ENCODE measurements at regions not wholly inside any gene's neighbourhood (a gene's known extent, or its start where the extent isn't known, plus 50 kb on each side); places are given as distances from the start of the nearest gene placed in this dataset.
"Not testable (repeated sequence)": the region's sequence is repeated elsewhere in the genome, so short reads cannot be mapped to it uniquely, and the experiment has no call there.

DNA sequence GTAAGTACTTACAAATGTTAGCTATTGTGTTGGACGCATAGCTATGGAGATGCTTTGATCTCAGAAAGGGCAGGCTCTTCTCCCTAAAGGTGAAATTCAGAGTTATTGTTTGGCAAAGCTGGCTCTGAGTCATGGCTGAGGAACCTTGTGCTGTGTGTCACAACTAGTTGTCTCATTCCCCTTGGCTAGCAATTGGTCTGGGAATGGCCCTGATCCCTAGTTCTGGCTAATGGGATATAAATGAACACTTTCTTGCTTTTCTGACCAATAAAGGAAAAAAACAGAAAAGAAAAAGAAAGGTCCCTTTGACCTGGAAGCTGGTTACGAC, 210.6 kb downstream of the MAP2K4 start:
- DNase-seq (ENCODE audit: low read depth, low spot score), result no peak
- H3K9ac ChIP-seq (ENCODE audit: insufficient read length), result no peak overlapping the region
- H3K27ac ChIP-seq, result no peak overlapping the region
- no peaks in the 10 kb centered on the region for H3K36me3 ChIP-seq (ENCODE audit: insufficient read depth, low read length)
- H3K9me3 ChIP-seq (ENCODE audit: low read depth, low read length), result no peaks in the 10 kb centered on the region
- TF ChIP-seq POLR2AphosphoS5 (IDR thresholded peaks at IDR 0.05; ENCODE audit: borderline replicate concordance, low read depth, low read length), result no peak
- TF ChIP-seq EZH2 (IDR thresholded peaks at IDR 0.05), result no peak
- no peak for TF ChIP-seq FOXP2 (optimal IDR thresholded peaks at IDR 0.05; ENCODE audit: control extremely low read depth, extremely low read length, insufficient read depth)
- H3K4me3 ChIP-seq, result no peak overlapping the region

DNA sequence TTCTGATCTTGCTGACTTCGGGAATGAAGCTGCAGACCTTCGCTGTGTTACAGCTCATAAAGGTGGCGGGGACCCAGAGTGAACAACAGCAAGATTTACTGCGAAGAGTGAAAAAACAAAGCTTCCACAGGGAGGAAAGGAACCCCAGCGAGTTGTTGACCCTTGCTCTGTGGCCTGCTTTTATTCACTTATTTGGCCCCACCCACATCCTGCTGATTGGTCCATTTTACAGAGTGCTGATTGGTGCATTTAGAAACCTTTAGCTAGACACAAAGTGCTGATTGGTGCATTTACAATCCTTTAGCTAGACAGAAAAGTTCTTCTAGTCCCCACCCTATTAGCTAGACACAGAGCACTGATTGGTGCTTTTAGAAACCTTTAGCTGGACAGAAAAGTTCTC, 218.3 kb downstream of the MAP2K4 start:
- DNase-seq (ENCODE audit: low read depth, low spot score), result not testable (repeated sequence)

DNA sequence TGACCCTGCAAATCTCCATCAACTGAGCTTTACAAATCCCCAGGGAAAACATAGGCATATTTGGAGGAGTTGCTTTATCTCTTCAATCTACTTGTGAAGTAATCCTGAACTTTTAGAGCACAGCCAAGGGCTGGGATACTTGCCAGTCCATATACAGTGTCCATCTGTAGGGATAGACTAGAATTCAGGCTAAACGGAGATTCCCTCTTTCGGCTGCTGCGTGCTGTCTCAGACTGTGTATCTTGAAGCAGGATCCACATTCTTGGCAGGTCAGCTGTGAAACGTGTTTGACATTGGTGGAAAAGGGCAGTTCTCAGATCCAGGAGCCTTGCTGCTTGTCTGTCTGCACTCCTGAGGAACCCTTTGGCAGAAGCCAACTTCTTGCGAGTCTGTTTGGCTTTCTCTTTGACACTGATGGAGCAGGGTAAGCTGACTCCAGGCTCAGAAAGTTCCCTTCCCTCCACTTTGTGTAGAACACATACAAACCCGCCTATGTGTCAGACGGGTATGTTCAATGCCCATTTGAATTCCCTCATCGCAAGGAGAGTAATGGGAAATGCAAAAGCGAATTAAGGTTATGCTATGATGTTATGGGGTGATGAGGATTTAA, 221.8 kb downstream of the MAP2K4 start:
- Histone ChIP-seq H3K36me3 (ENCODE audit: insufficient read depth, low read length) (no peaks in the 10 kb centered on the region), H3K9me3 (ENCODE audit: low read depth, low read length) (no peaks in the 10 kb centered on the region), H3K9ac (ENCODE audit: insufficient read length) (no peak overlapping the region), H3K4me3 (no peak overlapping the region), H3K27ac (no peak overlapping the region)
- no peak for TF ChIP-seq POLR2AphosphoS5 (IDR thresholded peaks at IDR 0.05; ENCODE audit: borderline replicate concordance, low read depth, low read length)
- no peak for DNase-seq (ENCODE audit: low read depth, low spot score)

More for the DNA sequence above, 218.3 kb downstream of the MAP2K4 start:
- H3K27ac ChIP-seq; H3K9me3 ChIP-seq (ENCODE audit: low read depth, low read length); H3K36me3 ChIP-seq (ENCODE audit: insufficient read depth, low read length); H3K9ac ChIP-seq (ENCODE audit: insufficient read length); H3K4me3 ChIP-seq: not testable (repeated sequence)

DNA sequence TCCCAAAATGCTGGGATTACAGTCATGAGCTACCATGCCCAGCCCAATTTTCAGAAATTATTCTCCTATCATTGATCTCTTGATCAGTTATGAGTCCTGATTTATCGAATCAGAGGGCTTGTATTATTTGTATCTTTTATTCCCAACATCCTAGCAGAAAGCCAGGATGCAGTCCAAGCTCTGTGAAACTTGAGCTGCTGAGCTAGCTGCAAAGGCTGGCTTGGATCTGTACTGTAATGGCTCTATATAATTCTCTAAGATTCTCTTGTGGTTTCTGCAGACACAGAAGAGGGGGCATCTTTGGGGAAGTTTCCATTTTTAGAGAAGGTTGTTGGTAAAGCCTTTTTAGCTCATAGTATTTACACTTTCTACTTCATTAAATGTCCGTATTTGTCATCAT, 227.1 kb downstream of the MAP2K4 start:
- Histone ChIP-seq H3K27ac (no peak overlapping the region), H3K36me3 (ENCODE audit: insufficient read depth, low read length) (no peaks in the 10 kb centered on the region), H3K9me3 (ENCODE audit: low read depth, low read length) (no peaks in the 10 kb centered on the region), H3K9ac (ENCODE audit: insufficient read length) (no peak overlapping the region), H3K4me3 (no peak overlapping the region)
- no peak for DNase-seq (ENCODE audit: low read depth, low spot score)
- TF ChIP-seq POLR2AphosphoS5 (IDR thresholded peaks at IDR 0.05; ENCODE audit: borderline replicate concordance, low read depth, low read length) (no peak), FOXP2 (optimal IDR thresholded peaks at IDR 0.05; ENCODE audit: control extremely low read depth, extremely low read length, insufficient read depth) (no peak), EZH2 (IDR thresholded peaks at IDR 0.05) (no peak)

DNA sequence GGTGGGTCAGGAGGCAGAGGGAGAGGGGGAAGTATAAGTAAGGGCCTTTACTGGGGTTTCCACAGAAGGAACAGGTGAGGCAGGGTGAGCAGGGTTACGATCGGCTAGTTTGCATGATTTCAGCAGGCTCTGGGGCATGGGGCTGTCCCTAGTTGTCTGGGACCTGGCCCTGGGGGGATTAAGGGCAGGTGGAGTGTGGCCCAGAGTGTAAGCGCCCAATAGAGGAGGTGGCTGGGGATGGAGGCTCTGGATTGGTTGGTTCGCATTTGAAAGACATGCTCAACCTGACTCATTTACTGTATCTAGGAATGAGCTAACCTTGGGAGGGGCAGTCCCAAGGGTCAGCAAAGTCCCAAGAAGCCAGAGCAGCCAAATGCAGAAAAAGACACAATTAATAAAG, 230.3 kb downstream of the MAP2K4 start:
- no peak overlapping the region for H3K4me3 ChIP-seq
- no peak for DNase-seq (ENCODE audit: low read depth, low spot score)
- no peaks in the 10 kb centered on the region for H3K36me3 ChIP-seq (ENCODE audit: insufficient read depth, low read length)
- no peak overlapping the region for H3K27ac ChIP-seq
- H3K9me3 ChIP-seq (ENCODE audit: low read depth, low read length), result no peaks in the 10 kb centered on the region
- no peak overlapping the region for H3K9ac ChIP-seq (ENCODE audit: insufficient read length)
- no peak for TF ChIP-seq POLR2AphosphoS5 (IDR thresholded peaks at IDR 0.05; ENCODE audit: borderline replicate concordance, low read depth, low read length)
- TF ChIP-seq FOXP2 (optimal IDR thresholded peaks at IDR 0.05; ENCODE audit: control extremely low read depth, extremely low read length, insufficient read depth), result no peak
- TF ChIP-seq EZH2 (IDR thresholded peaks at IDR 0.05), result no peak

DNA sequence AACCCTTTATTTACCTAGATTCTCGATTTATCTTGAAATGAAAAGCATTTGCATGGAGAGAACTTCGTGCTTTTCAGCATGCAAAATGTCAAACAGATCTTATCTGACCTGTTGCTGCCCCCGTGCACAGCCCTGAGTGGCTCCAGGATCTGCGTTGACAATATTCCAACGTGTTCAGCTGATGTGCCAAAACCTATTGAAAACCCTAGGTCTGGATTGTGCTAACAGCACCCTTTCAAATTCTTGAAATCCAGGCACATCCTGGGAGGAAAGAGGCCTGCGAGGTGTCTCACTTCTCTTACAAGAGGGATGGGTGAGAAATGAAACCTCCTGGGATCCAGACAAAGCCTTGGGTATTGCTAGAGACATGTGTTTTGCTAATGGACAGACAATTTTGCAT, 231.8 kb downstream of the MAP2K4 start:
- Histone ChIP-seq H3K27ac (no peak overlapping the region), H3K4me3 (no peak overlapping the region), H3K9ac (ENCODE audit: insufficient read length) (no peak overlapping the region), H3K36me3 (ENCODE audit: insufficient read depth, low read length) (no peaks in the 10 kb centered on the region), H3K9me3 (ENCODE audit: low read depth, low read length) (no peaks in the 10 kb centered on the region)
- DNase-seq (ENCODE audit: low read depth, low spot score), result no peak
- TF ChIP-seq EZH2 (IDR thresholded peaks at IDR 0.05) (no peak), POLR2AphosphoS5 (IDR thresholded peaks at IDR 0.05; ENCODE audit: borderline replicate concordance, low read depth, low read length) (no peak), FOXP2 (optimal IDR thresholded peaks at IDR 0.05; ENCODE audit: control extremely low read depth, extremely low read length, insufficient read depth) (no peak)

DNA sequence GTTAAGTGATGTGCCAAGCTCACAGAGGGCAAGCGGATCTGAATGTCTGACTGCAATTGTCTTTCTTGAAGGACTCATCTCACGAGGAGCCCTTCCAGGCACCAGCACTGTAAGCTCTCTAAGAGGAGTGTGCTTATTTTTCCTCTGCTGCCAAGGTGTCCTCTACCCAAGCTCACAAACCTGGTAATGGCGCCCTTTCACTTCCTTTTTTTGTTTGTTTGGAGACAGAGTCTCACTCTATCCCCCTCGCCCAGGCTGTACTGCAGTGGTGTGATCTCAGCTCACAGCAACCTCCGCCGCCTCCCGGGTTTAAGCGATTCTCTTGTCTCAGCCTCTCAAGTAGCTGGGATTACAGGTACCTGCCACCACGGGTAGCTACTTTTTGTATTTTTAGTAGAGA, 233.8 kb downstream of the MAP2K4 start:
- Histone ChIP-seq H3K9me3 (ENCODE audit: low read depth, low read length) (no peaks in the 10 kb centered on the region), H3K27ac (no peak overlapping the region), H3K9ac (ENCODE audit: insufficient read length) (no peak overlapping the region), H3K36me3 (ENCODE audit: insufficient read depth, low read length) (no peaks in the 10 kb centered on the region), H3K4me3 (no peak overlapping the region)
- no peak for TF ChIP-seq POLR2AphosphoS5 (IDR thresholded peaks at IDR 0.05; ENCODE audit: borderline replicate concordance, low read depth, low read length)
- DNase-seq (ENCODE audit: low read depth, low spot score), result no peak

DNA sequence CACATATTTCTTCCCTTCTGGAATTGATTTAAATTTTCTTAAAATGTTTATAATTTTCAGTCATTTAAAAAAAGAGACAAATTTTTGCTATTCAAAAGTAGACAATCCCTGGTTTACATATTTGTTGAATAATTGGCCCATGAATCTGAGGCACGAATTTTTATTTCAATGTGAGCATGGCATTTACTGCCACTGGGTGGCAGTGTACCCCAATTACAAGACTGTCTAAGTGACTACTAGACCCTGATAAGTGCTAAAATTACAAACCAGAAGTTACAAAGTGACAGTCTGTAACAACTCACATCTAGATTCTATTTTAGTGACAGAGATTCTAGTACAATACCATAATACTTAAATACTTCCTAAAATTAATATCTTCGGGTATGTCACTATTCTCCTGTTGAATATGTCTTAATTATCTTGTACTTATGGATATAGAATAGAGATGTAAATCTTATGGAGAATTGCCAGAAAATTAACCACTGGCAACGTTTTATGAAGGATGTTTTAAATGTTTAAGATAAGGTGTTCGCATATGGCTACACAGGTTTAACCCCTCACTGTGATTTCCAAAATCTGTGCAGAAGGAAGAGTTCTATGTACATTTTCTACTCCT, 235.8 kb downstream of the MAP2K4 start:
- no peak for TF ChIP-seq FOXP2 (optimal IDR thresholded peaks at IDR 0.05; ENCODE audit: control extremely low read depth, extremely low read length, insufficient read depth)
- TF ChIP-seq POLR2AphosphoS5 (IDR thresholded peaks at IDR 0.05; ENCODE audit: borderline replicate concordance, low read depth, low read length), result no peak
- no peak for TF ChIP-seq EZH2 (IDR thresholded peaks at IDR 0.05)
- Histone ChIP-seq H3K9me3 (ENCODE audit: low read depth, low read length) (no peaks in the 10 kb centered on the region), H3K9ac (ENCODE audit: insufficient read length) (no peak overlapping the region), H3K27ac (no peak overlapping the region), H3K36me3 (ENCODE audit: insufficient read depth, low read length) (no peaks in the 10 kb centered on the region), H3K4me3 (no peak overlapping the region)
- DNase-seq (ENCODE audit: low read depth, low spot score), result no peak

DNA sequence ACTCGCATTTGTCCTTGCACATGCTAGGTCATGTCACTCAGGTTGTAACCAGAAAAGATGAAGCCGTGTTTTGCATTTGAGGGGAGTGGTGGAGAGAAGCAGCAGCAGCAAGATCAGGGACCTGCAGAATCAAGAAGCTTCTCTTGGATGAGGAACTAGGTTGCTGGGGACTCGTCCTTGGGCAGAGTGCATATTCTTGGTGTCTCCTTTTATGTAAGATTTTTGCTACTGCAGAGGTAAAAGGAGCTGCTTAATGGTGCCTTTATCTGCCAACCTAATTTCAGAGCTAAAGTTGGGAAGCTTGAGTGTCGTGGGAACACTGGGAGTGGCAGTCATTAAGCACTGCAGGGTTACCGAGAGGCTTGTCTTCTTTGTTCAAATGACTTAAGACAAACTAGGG, 236.5 kb downstream of the MAP2K4 start:
- no peak overlapping the region for H3K27ac ChIP-seq
- H3K36me3 ChIP-seq (ENCODE audit: insufficient read depth, low read length), result no peaks in the 10 kb centered on the region
- H3K9ac ChIP-seq (ENCODE audit: insufficient read length), result no peak overlapping the region
- no peak for DNase-seq (ENCODE audit: low read depth, low spot score)
- no peak for TF ChIP-seq POLR2AphosphoS5 (IDR thresholded peaks at IDR 0.05; ENCODE audit: borderline replicate concordance, low read depth, low read length)
- no peak for TF ChIP-seq FOXP2 (optimal IDR thresholded peaks at IDR 0.05; ENCODE audit: control extremely low read depth, extremely low read length, insufficient read depth)
- no peak for TF ChIP-seq EZH2 (IDR thresholded peaks at IDR 0.05)
- H3K9me3 ChIP-seq (ENCODE audit: low read depth, low read length), result no peaks in the 10 kb centered on the region
- H3K4me3 ChIP-seq, result no peak overlapping the region
